MCF 10A (cell line): ENCODE measurements at regions not wholly inside any gene's neighbourhood (a gene's known extent, or its start where the extent isn't known, plus 50 kb on each side); places are given as distances from the start of the nearest gene placed in this dataset.

Experiments
- BruUV-seq: library from RNA; stranded (reverse); fragments of 400-500 nt; replicated peaks from 2 replicates; lab custom pipeline; 2021; lab: Mats Ljungman, UMichigan
- CTCF ChIA-PET: fragments of 300-600 bp; sonication (Branson Sonifier 250); formaldehyde crosslinking; extraction: SDS; loops from one replicate; lab custom pipeline; 2021; ENCODE audit warnings: antibody characterized with exemption, inconsistent platforms; lab: Yijun Ruan, JAX
- POLR2A ChIA-PET: fragments of 300-600, 350-650 bp; sonication (Branson Sonifier 250); formaldehyde crosslinking; extraction: SDS; loops from one replicate; lab custom pipeline; 2020; ENCODE audit warnings: antibody characterized with exemption, inconsistent platforms; lab: Yijun Ruan, JAX
- DNase-seq: peaks from one replicate; pipeline ENCODE4 v3.0.0-alpha.2; 2018; ENCODE audit not compliant: unreplicated experiment
- H3K27ac Mint-ChIP-seq: one replicate; pipeline ENCODE4 v1.8.0; 2022; ENCODE audit warnings: mild to moderate bottlenecking, low read depth, mixed read lengths; ENCODE audit not compliant: unreplicated experiment
- H3K27me3 Mint-ChIP-seq: one replicate; pipeline ENCODE4 v1.8.0; 2022; ENCODE audit warnings: mixed read lengths; ENCODE audit not compliant: insufficient read depth, unreplicated experiment
- H3K36me3 Mint-ChIP-seq: one replicate; pipeline ENCODE4 v1.8.0; 2022; ENCODE audit warnings: mild to moderate bottlenecking, moderate library complexity, mixed read lengths; ENCODE audit not compliant: insufficient read depth, unreplicated experiment
- H3K4me1 Mint-ChIP-seq: one replicate; pipeline ENCODE4 v1.8.0; 2022; ENCODE audit warnings: mixed read lengths; ENCODE audit not compliant: insufficient read depth, unreplicated experiment
- H3K4me3 Mint-ChIP-seq: one replicate; pipeline ENCODE4 v1.8.0; 2022; ENCODE audit warnings: mild to moderate bottlenecking, moderate library complexity, mixed read lengths; ENCODE audit not compliant: unreplicated experiment
- H3K9me3 Mint-ChIP-seq: one replicate; pipeline ENCODE4 v1.8.0; 2022; ENCODE audit warnings: mixed read lengths; ENCODE audit not compliant: unreplicated experiment
- CTCF ChIP-seq: fragments of 200-600 bp; IDR thresholded peaks from one replicate; pipeline ENCODE4 v1.8.0; 2022; ENCODE audit warnings: antibody characterized with exemption, mild to moderate bottlenecking; ENCODE audit not compliant: unreplicated experiment
- intact Hi-C: fragments of 100-400 bp; cut with micrococcal nuclease; formaldehyde crosslinking; loops from 2 replicates; pipeline ENCODE4 v1.14.1; 2022

GRCh38 chrX:40933132-40933705 lies 152.0 kb upstream of the USP9X start:
- peaks cover 44% of the 10 kb centered on the region for H3K27me3 Mint-ChIP-seq
- BruUV-seq = no TSS peak
- peaks cover 19% of the 10 kb centered on the region for H3K4me1 Mint-ChIP-seq
- intact Hi-C loops = no loop called here
- H3K36me3 Mint-ChIP-seq = no peaks in the 10 kb centered on the region
- ChIA-PET POLR2A (interaction anchor here (0.7 to 1.0 kb wide), 4 partner anchors 78 to 475 kb away, joined by 3 to 5 read pairs (median 4); no protein-coding TSS in a partner anchor), CTCF (interaction anchor here (0.6 kb wide), 2 partner anchors 51 to 67 kb away, joined by 3 read pairs; no protein-coding TSS in a partner anchor)
- no peak overlapping the region for H3K27ac Mint-ChIP-seq
- TF ChIP-seq CTCF = no peak
- H3K9me3 Mint-ChIP-seq = no peaks in the 10 kb centered on the region
- DNase-seq = no peak
- peak overlapping the region; percentile 5 for H3K4me3 Mint-ChIP-seq

- H3K4me1 Mint-ChIP-seq = peaks cover 19% of the 10 kb centered on the region
- POLR2A ChIA-PET = interaction anchor here (1.0 kb wide), 1 partner anchor 153 kb away, joined by 5 read pairs; no protein-coding TSS in a partner anchor
- intact Hi-C loops = no loop called here
- H3K9me3 Mint-ChIP-seq = no peaks in the 10 kb centered on the region
- no peak for DNase-seq
- no peak overlapping the region for H3K27ac Mint-ChIP-seq
- no TSS peak for BruUV-seq
- H3K4me3 Mint-ChIP-seq = peak overlapping the region; percentile 5
- CTCF ChIA-PET = interaction anchor here (0.6 kb wide), 3 partner anchors 27 to 68 kb away, joined by 3 read pairs; no protein-coding TSS in a partner anchor
- H3K36me3 Mint-ChIP-seq = no peaks in the 10 kb centered on the region
- peaks cover 41% of the 10 kb centered on the region for H3K27me3 Mint-ChIP-seq
- TF ChIP-seq CTCF = no peak
These were observed 151.4 kb upstream of the USP9X start for GRCh38 chrX:40933706-40934425.

- no peaks in the 10 kb centered on the region for H3K36me3 Mint-ChIP-seq
- no peak overlapping the region for H3K4me3 Mint-ChIP-seq
- intact Hi-C loops = no loop called here
- peaks cover 18% of the 10 kb centered on the region for H3K4me1 Mint-ChIP-seq
- no peaks in the 10 kb centered on the region for H3K9me3 Mint-ChIP-seq
- no peak for TF ChIP-seq CTCF
- DNase-seq = no peak
- peaks cover 28% of the 10 kb centered on the region for H3K27me3 Mint-ChIP-seq
- POLR2A ChIA-PET = no interaction called here
- H3K27ac Mint-ChIP-seq = no peak overlapping the region
- BruUV-seq = no TSS peak
- CTCF ChIA-PET = no interaction called here
These were observed 148.4 kb upstream of the USP9X start for GRCh38 chrX:40936827-40937226.

GRCh38 chrX:40938423-40938822 lies 146.8 kb upstream of the USP9X start:
- no peak for TF ChIP-seq CTCF
- BruUV-seq = no TSS peak
- intact Hi-C loops = no loop called here
- Mint-ChIP-seq H3K4me3 (no peak overlapping the region), H3K36me3 (no peaks in the 10 kb centered on the region), H3K27me3 (peaks cover 29% of the 10 kb centered on the region), H3K4me1 (peaks cover 8% of the 10 kb centered on the region), H3K9me3 (no peaks in the 10 kb centered on the region), H3K27ac (no peak overlapping the region)
- peak; percentile 31 for DNase-seq
- ChIA-PET POLR2A (interaction anchor here (0.6 kb wide), 1 partner anchor 1738 kb away, joined by 3 read pairs; no protein-coding TSS in a partner anchor), CTCF (interaction anchor here (0.6 kb wide), 1 partner anchor 176 kb away, joined by 3 read pairs; no protein-coding TSS in a partner anchor)
